ENCODE measurements at regions not wholly inside any gene's neighbourhood (a gene's known extent, or its start where the extent isn't known, plus 50 kb on each side); places are given as distances from the start of the nearest gene placed in this dataset.

DNA sequence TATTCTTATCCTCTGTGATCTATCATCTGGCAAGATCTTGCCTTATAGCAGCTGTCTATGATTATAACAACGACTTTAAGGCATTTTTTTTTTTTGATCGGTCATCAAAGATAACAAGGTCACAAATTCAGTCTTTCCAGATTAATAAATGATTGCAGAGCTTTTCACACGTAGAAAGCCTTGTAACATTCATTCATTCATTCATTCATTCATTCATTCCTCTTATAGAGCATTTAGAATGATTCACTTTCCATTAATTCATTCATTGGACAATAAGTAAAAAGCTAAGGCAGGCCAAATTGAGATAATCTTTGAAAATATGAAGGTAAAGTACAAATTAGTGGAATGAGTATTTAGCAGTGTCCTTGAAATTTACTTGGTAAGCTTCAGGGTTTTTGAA, 223.7 kb downstream of the NUP35 start:
- Histone ChIP-seq H3K36me3 (ENCODE audit: control insufficient read depth, insufficient read depth, low read length) (no peaks in the 10 kb centered on the region), H3K4me3 (ENCODE audit: low read depth, low read length) (no peak overlapping the region), H3K27me3 (ENCODE audit: control insufficient read depth, insufficient read depth, low read length) (no peaks in the 10 kb centered on the region)
- DNase-seq (ENCODE audit: low read depth) (no peak), FAIRE-seq (no peak)
- no peak for TF ChIP-seq CTCF (IDR thresholded peaks at IDR 0.05; ENCODE audit: insufficient read depth, low read length, severe bottlenecking)

DNA sequence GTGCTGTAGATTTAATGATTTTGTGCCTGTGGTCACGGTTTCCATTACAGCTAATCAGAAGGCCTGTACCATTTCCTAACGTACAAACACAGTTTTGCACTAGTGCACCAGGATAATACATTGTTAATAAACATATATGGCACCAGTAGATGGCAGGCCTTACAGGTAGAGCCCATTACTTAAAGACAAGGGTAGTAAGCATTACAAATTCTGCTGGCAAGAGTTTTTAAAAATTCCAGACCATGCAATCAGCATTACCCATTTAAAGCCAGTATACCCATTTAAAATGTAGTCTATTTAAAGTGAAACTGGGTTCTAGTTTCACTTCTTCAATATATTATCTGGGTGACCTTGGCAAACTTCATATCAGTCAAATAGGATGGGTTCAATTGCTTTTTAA, 224.2 kb downstream of the NUP35 start:
- H3K36me3 ChIP-seq (ENCODE audit: control insufficient read depth, insufficient read depth, low read length) = no peaks in the 10 kb centered on the region
- H3K27me3 ChIP-seq (ENCODE audit: control insufficient read depth, insufficient read depth, low read length) = no peaks in the 10 kb centered on the region
- FAIRE-seq = no peak
- no peak overlapping the region for H3K4me3 ChIP-seq (ENCODE audit: low read depth, low read length)
- no peak for DNase-seq (ENCODE audit: low read depth)
- no peak for TF ChIP-seq CTCF (IDR thresholded peaks at IDR 0.05; ENCODE audit: insufficient read depth, low read length, severe bottlenecking)

GRCh38 chr2:183349091-183349490, 224.8 kb downstream of the NUP35 start:
- no peak for FAIRE-seq

GRCh38 chr2:183359867-183360266, 235.6 kb downstream of the NUP35 start:
- TF ChIP-seq CTCF (IDR thresholded peaks at IDR 0.05; ENCODE audit: insufficient read depth, low read length, severe bottlenecking) = peak; percentile 10
- H3K36me3 ChIP-seq (ENCODE audit: control insufficient read depth, insufficient read depth, low read length) = no peaks in the 10 kb centered on the region
- no peak overlapping the region for H3K4me3 ChIP-seq (ENCODE audit: low read depth, low read length)
- no peak for FAIRE-seq
- DNase-seq (ENCODE audit: low read depth) = peak; percentile 17
- H3K27me3 ChIP-seq (ENCODE audit: control insufficient read depth, insufficient read depth, low read length) = no peaks in the 10 kb centered on the region

More at GRCh38 chr2:183349091-183349490, 224.8 kb downstream of the NUP35 start:
- TF ChIP-seq CTCF (IDR thresholded peaks at IDR 0.05; ENCODE audit: insufficient read depth, low read length, severe bottlenecking) = no peak
- DNase-seq (ENCODE audit: low read depth) = no peak
- Histone ChIP-seq H3K27me3 (ENCODE audit: control insufficient read depth, insufficient read depth, low read length) (no peaks in the 10 kb centered on the region), H3K4me3 (ENCODE audit: low read depth, low read length) (no peak overlapping the region), H3K36me3 (ENCODE audit: control insufficient read depth, insufficient read depth, low read length) (no peaks in the 10 kb centered on the region)

- no peak overlapping the region for H3K4me3 ChIP-seq (ENCODE audit: low read depth, low read length)
- FAIRE-seq (no peak), DNase-seq (ENCODE audit: low read depth) (no peak)
- no peaks in the 10 kb centered on the region for H3K36me3 ChIP-seq (ENCODE audit: control insufficient read depth, insufficient read depth, low read length)
- no peak for TF ChIP-seq CTCF (IDR thresholded peaks at IDR 0.05; ENCODE audit: insufficient read depth, low read length, severe bottlenecking)
- no peaks in the 10 kb centered on the region for H3K27me3 ChIP-seq (ENCODE audit: control insufficient read depth, insufficient read depth, low read length)
Observed at GRCh38 chr2:183371545-183371944, 247.3 kb downstream of the NUP35 start.

GRCh38 chr2:183375821-183376220, 251.6 kb downstream of the NUP35 start:
- TF ChIP-seq CTCF (IDR thresholded peaks at IDR 0.05; ENCODE audit: insufficient read depth, low read length, severe bottlenecking) = no peak
- no peak for FAIRE-seq
- no peak for DNase-seq (ENCODE audit: low read depth)
- no peaks in the 10 kb centered on the region for H3K36me3 ChIP-seq (ENCODE audit: control insufficient read depth, insufficient read depth, low read length)
- no peaks in the 10 kb centered on the region for H3K27me3 ChIP-seq (ENCODE audit: control insufficient read depth, insufficient read depth, low read length)
- no peak overlapping the region for H3K4me3 ChIP-seq (ENCODE audit: low read depth, low read length)

Measured in bronchial epithelial cell (primary cell).